Lower leg skin (tissue), 3 donors: ENCODE measurements at regions not wholly inside any gene's neighbourhood (a gene's known extent, or its start where the extent isn't known, plus 50 kb on each side); places are given as distances from the start of the nearest gene placed in this dataset.

ENCODE experiments used
- POLR2A ChIP-seq, 2 donors: fragments of 450-650 bp; IDR thresholded peaks; one replicate each; pipeline ENCODE4 v1.6.1; 2016 to 2017; ENCODE audit warnings: antibody characterized with exemption in 2 of 2, mild to moderate bottlenecking in 1 of 2, moderate library complexity in 1 of 2
- TF ChIP-seq, protein P1 (sequence below), 3 donors: fragments of 450-650 bp; IDR thresholded peaks; one replicate each; pipeline ENCODE4 v1.5.1; 2016; ENCODE audit warnings: antibody characterized with exemption in 3 of 3, mild to moderate bottlenecking in 3 of 3, moderate library complexity in 2 of 3

- TF ChIP-seq, protein P1, sequence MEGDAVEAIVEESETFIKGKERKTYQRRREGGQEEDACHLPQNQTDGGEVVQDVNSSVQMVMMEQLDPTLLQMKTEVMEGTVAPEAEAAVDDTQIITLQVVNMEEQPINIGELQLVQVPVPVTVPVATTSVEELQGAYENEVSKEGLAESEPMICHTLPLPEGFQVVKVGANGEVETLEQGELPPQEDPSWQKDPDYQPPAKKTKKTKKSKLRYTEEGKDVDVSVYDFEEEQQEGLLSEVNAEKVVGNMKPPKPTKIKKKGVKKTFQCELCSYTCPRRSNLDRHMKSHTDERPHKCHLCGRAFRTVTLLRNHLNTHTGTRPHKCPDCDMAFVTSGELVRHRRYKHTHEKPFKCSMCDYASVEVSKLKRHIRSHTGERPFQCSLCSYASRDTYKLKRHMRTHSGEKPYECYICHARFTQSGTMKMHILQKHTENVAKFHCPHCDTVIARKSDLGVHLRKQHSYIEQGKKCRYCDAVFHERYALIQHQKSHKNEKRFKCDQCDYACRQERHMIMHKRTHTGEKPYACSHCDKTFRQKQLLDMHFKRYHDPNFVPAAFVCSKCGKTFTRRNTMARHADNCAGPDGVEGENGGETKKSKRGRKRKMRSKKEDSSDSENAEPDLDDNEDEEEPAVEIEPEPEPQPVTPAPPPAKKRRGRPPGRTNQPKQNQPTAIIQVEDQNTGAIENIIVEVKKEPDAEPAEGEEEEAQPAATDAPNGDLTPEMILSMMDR (IDR thresholded peaks at IDR 0.05): no peak
- no peak for TF ChIP-seq POLR2A (IDR thresholded peaks at IDR 0.05)
Observed at GRCh38 chr7:40978047-40978446, 724.8 kb downstream of the INHBA start.
